ENCODE measurements at regions not wholly inside any gene's neighbourhood (a gene's known extent, or its start where the extent isn't known, plus 50 kb on each side); places are given as distances from the start of the nearest gene placed in this dataset.

GRCh38 chr2:177042311-177042710, 170.3 kb upstream of the HNRNPA3 start:
- Mint-ChIP-seq H3K4me1 (no peaks in the 10 kb centered on the region), H3K27ac (no peak overlapping the region), H3K27me3 (peaks cover 4% of the 10 kb centered on the region), H3K36me3 (peaks cover 1% of the 10 kb centered on the region), H3K4me3 (no peak overlapping the region), H3K9me3 (no peaks in the 10 kb centered on the region)
- ATAC-seq (ENCODE audit: low read depth), result no peak
- DNase-seq (ENCODE audit: low spot score in 2 of 2), result no peak

- Mint-ChIP-seq H3K4me1 (no peaks in the 10 kb centered on the region), H3K27me3 (peaks cover 6% of the 10 kb centered on the region), H3K36me3 (peaks cover 1% of the 10 kb centered on the region), H3K27ac (no peak overlapping the region), H3K9me3 (peaks cover 1% of the 10 kb centered on the region), H3K4me3 (no peak overlapping the region)
- no peak for DNase-seq (ENCODE audit: low spot score in 2 of 2)
- ATAC-seq (ENCODE audit: low read depth), result no peak
Observed at GRCh38 chr2:177044671-177045070, 167.9 kb upstream of the HNRNPA3 start.

DNA sequence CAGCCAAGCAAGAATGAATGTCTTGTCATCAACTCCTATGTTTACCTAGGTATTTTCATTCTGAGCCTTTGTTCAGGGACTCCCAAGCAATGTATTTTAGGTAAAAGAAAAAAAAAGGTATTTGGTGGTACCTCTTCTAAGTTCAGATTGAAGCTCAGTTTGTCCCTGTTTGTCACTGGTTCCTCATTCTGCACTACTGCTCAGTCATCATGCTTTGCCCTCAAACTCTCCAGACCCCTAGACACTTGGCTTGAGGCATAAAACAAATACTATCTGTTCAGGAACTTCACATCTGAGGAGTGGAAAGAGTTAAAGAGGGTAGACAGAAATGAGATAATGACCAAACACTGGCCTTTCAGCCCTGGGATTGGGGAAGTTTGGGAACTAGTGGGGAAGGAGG, 163.6 kb upstream of the HNRNPA3 start:
- Mint-ChIP-seq H3K4me1 (no peaks in the 10 kb centered on the region), H3K27me3 (peaks cover 3% of the 10 kb centered on the region)
- no peak for DNase-seq (ENCODE audit: low spot score in 2 of 2)

DNA sequence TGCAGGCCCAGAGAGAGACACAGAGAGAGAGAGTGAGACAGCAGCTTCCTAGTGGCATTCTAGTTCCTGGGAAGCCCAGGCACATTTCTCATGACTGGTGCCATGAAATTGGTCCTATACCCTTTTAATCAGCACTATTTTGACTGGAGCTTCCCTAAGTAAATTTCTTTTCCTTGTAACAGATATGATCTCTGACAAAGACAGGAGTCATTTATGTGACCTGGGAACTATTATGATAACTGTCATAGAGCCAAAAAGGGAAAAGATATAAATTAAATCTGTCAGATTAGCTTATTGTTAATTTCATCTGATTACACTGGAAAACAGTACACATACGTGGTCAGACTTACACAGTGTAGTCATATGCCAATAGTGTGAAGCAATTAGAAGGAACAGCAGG, 161.3 kb upstream of the HNRNPA3 start:
- H3K9me3 Mint-ChIP-seq, result peaks cover 1% of the 10 kb centered on the region
- H3K36me3 Mint-ChIP-seq, result no peaks in the 10 kb centered on the region
- H3K4me3 Mint-ChIP-seq, result no peak overlapping the region
- DNase-seq (ENCODE audit: low spot score in 2 of 2) (no peak), ATAC-seq (ENCODE audit: low read depth) (no peak)
- H3K27me3 Mint-ChIP-seq, result peaks cover 1% of the 10 kb centered on the region
- H3K27ac Mint-ChIP-seq, result no peak overlapping the region
- H3K4me1 Mint-ChIP-seq, result no peaks in the 10 kb centered on the region

More for the DNA sequence above, 163.6 kb upstream of the HNRNPA3 start:
- Mint-ChIP-seq H3K4me3 (no peak overlapping the region), H3K9me3 (peaks cover 1% of the 10 kb centered on the region), H3K27ac (no peak overlapping the region), H3K36me3 (no peaks in the 10 kb centered on the region)
- no peak for ATAC-seq (ENCODE audit: low read depth)

DNA sequence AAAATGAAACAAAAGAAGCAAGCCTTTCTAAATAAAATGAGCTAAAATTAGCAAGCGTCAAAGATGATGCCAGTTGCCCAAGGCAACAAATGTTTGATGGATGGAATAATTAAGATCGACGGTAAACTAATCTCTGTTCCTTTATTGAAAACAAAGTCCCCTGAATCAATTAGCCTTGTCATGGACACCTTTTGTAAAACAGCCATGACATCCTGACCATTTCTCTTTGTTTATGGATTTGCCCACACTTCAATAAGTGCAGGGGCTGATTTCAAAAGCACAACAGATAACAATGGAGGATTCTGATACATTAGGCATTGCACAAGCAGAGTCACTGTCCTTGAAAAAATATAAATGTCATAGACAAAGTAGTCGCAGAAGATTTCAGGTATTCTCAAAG, 160.1 kb upstream of the HNRNPA3 start:
- H3K27ac Mint-ChIP-seq, result no peak overlapping the region
- no peaks in the 10 kb centered on the region for H3K4me1 Mint-ChIP-seq
- no peak for DNase-seq (ENCODE audit: low spot score in 2 of 2)
- H3K36me3 Mint-ChIP-seq, result no peaks in the 10 kb centered on the region
- H3K9me3 Mint-ChIP-seq, result peaks cover 1% of the 10 kb centered on the region
- peaks cover 2% of the 10 kb centered on the region for H3K27me3 Mint-ChIP-seq
- H3K4me3 Mint-ChIP-seq, result no peak overlapping the region
- ATAC-seq (ENCODE audit: low read depth), result no peak

DNA sequence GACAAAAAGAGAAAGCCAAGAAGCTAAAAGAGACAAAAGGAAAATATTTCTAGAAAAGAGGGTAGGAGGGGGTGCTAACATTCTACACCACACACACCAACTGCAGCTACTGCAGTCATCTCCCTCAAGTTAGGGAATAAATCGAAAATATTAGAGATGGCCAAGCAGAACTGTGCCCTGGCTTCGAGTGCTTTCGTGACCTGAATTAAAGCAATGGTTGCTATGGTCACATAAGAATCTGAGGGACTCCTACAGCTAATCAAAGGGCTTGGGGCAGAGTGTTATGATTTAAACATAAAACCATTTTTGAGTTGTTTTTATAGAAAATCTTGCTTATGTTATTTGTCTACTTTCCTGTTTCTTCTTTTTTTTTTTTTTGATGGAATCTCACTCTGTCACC, 159.6 kb upstream of the HNRNPA3 start:
- no peaks in the 10 kb centered on the region for H3K4me1 Mint-ChIP-seq
- H3K9me3 Mint-ChIP-seq, result no peaks in the 10 kb centered on the region
- H3K36me3 Mint-ChIP-seq, result no peaks in the 10 kb centered on the region
- ATAC-seq (ENCODE audit: low read depth) (no peak), DNase-seq (ENCODE audit: low spot score in 2 of 2) (no peak)
- H3K27ac Mint-ChIP-seq, result no peak overlapping the region
- H3K27me3 Mint-ChIP-seq, result peaks cover 2% of the 10 kb centered on the region
- no peak overlapping the region for H3K4me3 Mint-ChIP-seq

DNA sequence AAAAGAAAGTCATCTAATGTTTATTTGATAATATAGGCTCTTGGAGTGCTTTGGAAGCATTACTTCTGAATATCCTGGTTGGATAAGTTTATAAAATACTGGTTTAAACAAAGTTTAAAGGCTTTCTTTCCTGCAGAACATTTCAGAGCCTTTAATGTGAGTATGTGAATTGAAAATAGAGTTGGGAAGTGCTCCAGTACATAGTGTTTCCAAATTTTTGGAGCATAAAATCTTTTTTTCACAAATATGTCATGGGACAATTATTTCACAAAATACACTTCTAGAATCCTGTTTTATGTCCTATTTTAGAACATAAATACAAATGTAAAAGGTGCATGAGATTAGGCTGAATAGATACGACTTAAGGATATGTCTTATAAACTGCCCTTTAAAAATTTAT, 158.9 kb upstream of the HNRNPA3 start:
- H3K9me3 Mint-ChIP-seq, result no peaks in the 10 kb centered on the region
- DNase-seq (ENCODE audit: low spot score in 2 of 2) (no peak), ATAC-seq (ENCODE audit: low read depth) (no peak)
- no peaks in the 10 kb centered on the region for H3K4me1 Mint-ChIP-seq
- no peak overlapping the region for H3K4me3 Mint-ChIP-seq
- peaks cover 2% of the 10 kb centered on the region for H3K27me3 Mint-ChIP-seq
- no peaks in the 10 kb centered on the region for H3K36me3 Mint-ChIP-seq
- no peak overlapping the region for H3K27ac Mint-ChIP-seq

DNA sequence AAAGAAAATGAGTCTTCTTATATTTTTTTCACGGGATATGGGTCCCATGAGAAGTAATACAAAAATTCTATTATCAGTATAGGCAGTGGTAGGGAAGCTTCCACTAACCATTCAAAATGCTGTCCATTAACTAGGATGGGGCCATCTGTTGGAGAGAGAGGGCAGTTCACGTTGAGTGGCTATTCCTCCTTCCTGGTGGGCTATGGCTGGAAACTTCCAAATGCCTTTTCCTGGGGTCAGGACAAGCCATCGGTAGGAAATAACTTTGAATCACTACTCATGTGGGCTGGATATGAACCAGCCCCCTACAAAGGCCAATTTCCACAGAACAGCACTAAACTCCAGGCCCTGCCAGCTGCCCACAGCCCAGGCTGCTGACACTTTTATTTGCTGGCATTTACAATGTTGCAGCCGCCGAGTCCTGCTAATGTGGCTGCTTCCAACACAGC, 156.1 kb upstream of the HNRNPA3 start:
- Mint-ChIP-seq H3K27ac (no peak overlapping the region), H3K4me1 (no peaks in the 10 kb centered on the region), H3K9me3 (no peaks in the 10 kb centered on the region), H3K4me3 (no peak overlapping the region), H3K27me3 (peaks cover 2% of the 10 kb centered on the region), H3K36me3 (no peaks in the 10 kb centered on the region)
- no peak for DNase-seq (ENCODE audit: low spot score in 2 of 2)
- no peak for ATAC-seq (ENCODE audit: low read depth)

DNA sequence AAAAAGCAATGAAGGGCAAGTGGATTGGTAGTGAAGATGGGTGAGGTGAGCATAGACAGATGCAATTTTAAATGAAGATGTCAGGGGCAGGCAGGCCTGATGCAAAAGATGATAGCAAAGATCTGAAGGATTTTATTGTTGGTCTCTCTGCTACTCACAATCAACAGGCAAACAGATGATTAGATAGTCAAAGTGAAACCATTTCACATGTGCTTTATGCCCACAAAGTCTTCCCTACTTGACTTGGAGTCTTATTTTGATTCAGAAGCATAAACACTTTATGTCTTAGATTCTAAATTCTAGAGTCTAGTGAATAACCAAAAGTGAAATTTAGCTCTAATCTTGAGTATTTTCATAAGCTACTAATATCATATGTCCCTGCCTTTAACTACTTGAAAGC, 153.8 kb upstream of the HNRNPA3 start:
- no peaks in the 10 kb centered on the region for H3K36me3 Mint-ChIP-seq
- H3K4me3 Mint-ChIP-seq, result no peak overlapping the region
- DNase-seq (ENCODE audit: low spot score in 2 of 2) (no peak), ATAC-seq (ENCODE audit: low read depth) (no peak)
- H3K9me3 Mint-ChIP-seq, result no peaks in the 10 kb centered on the region
- no peak overlapping the region for H3K27ac Mint-ChIP-seq
- H3K4me1 Mint-ChIP-seq, result no peaks in the 10 kb centered on the region
- H3K27me3 Mint-ChIP-seq, result peaks cover 5% of the 10 kb centered on the region

DNA sequence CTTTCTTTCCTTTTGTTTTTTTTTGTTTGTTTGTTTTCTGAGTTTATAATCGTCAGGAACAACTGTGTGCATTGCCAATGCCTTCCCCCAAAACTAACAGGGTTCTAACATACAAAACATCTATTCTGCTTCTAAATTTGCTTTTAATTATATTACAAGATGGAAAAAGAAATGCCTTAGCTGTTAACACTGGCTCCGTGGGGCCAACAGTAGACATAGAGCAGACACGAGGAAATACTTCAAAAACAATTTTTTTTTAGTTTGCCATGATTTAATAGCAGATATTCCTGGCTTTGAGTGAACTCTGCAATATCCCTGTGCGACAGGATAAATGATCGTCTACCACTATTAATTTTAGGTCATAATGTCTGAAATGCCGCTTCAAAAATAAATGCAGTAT, 153.3 kb upstream of the HNRNPA3 start:
- DNase-seq (ENCODE audit: low spot score in 2 of 2) (no peak), ATAC-seq (ENCODE audit: low read depth) (no peak)
- H3K4me3 Mint-ChIP-seq, result no peak overlapping the region
- H3K9me3 Mint-ChIP-seq, result no peaks in the 10 kb centered on the region
- H3K27me3 Mint-ChIP-seq, result peaks cover 5% of the 10 kb centered on the region
- H3K36me3 Mint-ChIP-seq, result no peaks in the 10 kb centered on the region
- H3K27ac Mint-ChIP-seq, result no peak overlapping the region
- H3K4me1 Mint-ChIP-seq, result no peaks in the 10 kb centered on the region

DNA sequence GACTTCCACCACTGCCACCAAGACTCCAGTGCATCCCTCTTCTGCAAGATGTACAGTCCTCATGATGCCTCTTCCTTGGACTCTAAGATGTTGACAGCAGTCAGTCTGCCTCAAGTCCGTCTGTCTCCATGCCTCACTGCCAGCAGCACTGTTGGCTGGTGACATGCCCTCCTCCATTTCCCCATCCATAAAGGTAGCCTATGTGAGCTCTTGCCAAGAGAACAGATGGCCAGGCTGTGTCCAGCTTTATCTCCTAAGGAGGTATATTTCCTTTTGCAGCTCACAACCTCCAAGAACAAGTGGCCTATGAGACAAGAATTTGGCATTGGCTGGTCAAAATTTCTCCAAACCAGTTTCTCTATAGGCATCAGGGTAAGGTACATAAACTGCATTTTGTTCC, 149.3 kb upstream of the HNRNPA3 start:
- no peak for ATAC-seq (ENCODE audit: low read depth)
- H3K27ac Mint-ChIP-seq, result no peak overlapping the region
- H3K9me3 Mint-ChIP-seq, result no peaks in the 10 kb centered on the region
- H3K36me3 Mint-ChIP-seq, result no peaks in the 10 kb centered on the region
- DNase-seq (ENCODE audit: low spot score in 2 of 2), result no peak
- H3K4me1 Mint-ChIP-seq, result no peaks in the 10 kb centered on the region
- no peak overlapping the region for H3K4me3 Mint-ChIP-seq
- H3K27me3 Mint-ChIP-seq, result peaks cover 6% of the 10 kb centered on the region

- no peaks in the 10 kb centered on the region for H3K4me1 Mint-ChIP-seq
- ATAC-seq (ENCODE audit: low read depth), result no peak
- no peak overlapping the region for H3K27ac Mint-ChIP-seq
- H3K36me3 Mint-ChIP-seq, result no peaks in the 10 kb centered on the region
- peaks cover 2% of the 10 kb centered on the region for H3K9me3 Mint-ChIP-seq
- no peak overlapping the region for H3K4me3 Mint-ChIP-seq
- DNase-seq (ENCODE audit: low spot score in 2 of 2), result no peak
- peaks cover 9% of the 10 kb centered on the region for H3K27me3 Mint-ChIP-seq
Observed at GRCh38 chr2:177064422-177064821, 148.2 kb upstream of the HNRNPA3 start.

DNA sequence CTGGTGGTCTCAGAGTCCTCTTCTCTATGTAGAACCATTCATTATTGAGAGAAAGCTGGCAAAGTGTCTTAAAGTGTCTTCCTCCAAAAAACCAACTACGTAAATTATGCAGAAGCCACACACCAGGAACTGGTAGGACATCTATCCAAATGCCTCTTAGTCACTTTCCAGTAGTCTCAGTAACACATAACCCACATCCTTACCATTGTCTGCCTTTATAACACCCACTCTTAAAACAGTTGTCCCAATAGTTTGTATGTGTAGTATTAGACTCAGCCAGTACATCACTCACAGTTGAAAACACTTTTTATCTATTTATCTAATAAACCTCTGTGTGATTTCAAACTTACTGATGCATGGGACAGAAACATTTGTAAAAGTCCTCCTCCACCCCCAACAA, 143.6 kb upstream of the HNRNPA3 start:
- DNase-seq (ENCODE audit: low spot score in 2 of 2) (no peak), ATAC-seq (ENCODE audit: low read depth) (no peak)
- H3K27me3 Mint-ChIP-seq, result peaks cover 5% of the 10 kb centered on the region
- H3K36me3 Mint-ChIP-seq, result no peaks in the 10 kb centered on the region
- no peak overlapping the region for H3K4me3 Mint-ChIP-seq
- no peak overlapping the region for H3K27ac Mint-ChIP-seq
- H3K4me1 Mint-ChIP-seq, result no peaks in the 10 kb centered on the region
- H3K9me3 Mint-ChIP-seq, result peaks cover 2% of the 10 kb centered on the region

DNA sequence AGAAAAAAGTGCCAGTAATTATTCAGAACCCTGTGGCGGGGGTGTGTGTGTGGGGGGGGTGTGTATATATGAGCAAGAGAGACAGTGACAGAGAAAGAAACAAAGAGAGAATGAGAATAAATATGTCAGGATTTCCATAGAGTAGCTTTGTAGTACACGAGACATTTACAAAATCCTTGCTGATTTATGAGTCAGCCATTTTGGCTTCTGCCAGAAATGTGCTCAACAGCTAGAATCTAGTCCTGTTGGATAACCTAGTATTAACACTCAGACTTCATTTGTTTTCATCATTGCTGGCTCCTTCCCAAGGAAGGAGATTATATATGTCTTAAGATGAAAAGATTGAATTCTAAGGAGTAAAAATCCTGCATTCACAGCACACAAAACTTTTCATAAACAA, 140.5 kb upstream of the HNRNPA3 start:
- Mint-ChIP-seq H3K4me1 (peaks cover 2% of the 10 kb centered on the region), H3K27me3 (peaks cover 9% of the 10 kb centered on the region), H3K36me3 (no peaks in the 10 kb centered on the region), H3K27ac (no peak overlapping the region), H3K9me3 (peaks cover 2% of the 10 kb centered on the region), H3K4me3 (no peak overlapping the region)
- DNase-seq (ENCODE audit: low spot score in 2 of 2) (no peak), ATAC-seq (ENCODE audit: low read depth) (no peak)

DNA sequence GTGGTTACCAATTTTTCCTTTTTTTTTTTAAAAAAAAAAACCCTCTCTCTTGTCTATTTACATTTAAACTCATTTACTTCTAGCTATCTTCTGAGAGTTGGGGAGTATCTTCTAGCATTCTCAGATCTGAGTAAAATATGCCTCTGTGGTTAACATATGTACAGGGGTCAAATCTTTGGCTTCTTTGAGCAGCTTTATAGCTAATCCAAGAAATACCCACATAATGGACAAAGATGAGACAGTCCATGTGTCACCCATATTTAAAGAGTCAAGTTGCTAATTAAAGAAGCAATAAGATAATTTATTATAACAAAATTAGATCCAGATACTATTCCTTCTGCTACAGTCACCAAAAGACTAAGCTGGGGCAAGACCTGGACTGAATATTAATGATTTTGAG, 139.0 kb upstream of the HNRNPA3 start:
- H3K27ac Mint-ChIP-seq, result no peak overlapping the region
- H3K4me3 Mint-ChIP-seq, result no peak overlapping the region
- H3K36me3 Mint-ChIP-seq, result no peaks in the 10 kb centered on the region
- DNase-seq (ENCODE audit: low spot score in 2 of 2) (no peak), ATAC-seq (ENCODE audit: low read depth) (no peak)
- peaks cover under 1% of the 10 kb centered on the region for H3K9me3 Mint-ChIP-seq
- H3K4me1 Mint-ChIP-seq, result peaks cover 2% of the 10 kb centered on the region
- H3K27me3 Mint-ChIP-seq, result peaks cover 9% of the 10 kb centered on the region

Measured in memory B cell (primary cell).